OCI-LY3 (cell line): ENCODE measurements at regions not wholly inside any gene's neighbourhood (a gene's known extent, or its start where the extent isn't known, plus 50 kb on each side); places are given as distances from the start of the nearest gene placed in this dataset.

Experiments used
- H2AFZ ChIP-seq: fragments of 200-600, 300-600 bp; shearing (Covaris generic); 2 replicates; pipeline ENCODE4 v1.6.0; 2014; ENCODE audit warnings: antibody characterized with exemption, low read depth, low read length
- H3K27ac ChIP-seq: fragments of 200-600, 300-600 bp; sonication (generic); 2 replicates; pipeline ENCODE4 v1.5.1; 2014; ENCODE audit warnings: mild to moderate bottlenecking, low read length, moderate library complexity, mixed read lengths
- H3K27me3 ChIP-seq: fragments of 200-600, 300-600 bp; sonication (generic); 2 replicates; pipeline ENCODE4 v1.6.1; 2014; ENCODE audit warnings: low read depth, low read length, mixed read lengths
- H3K36me3 ChIP-seq: fragments of 200-600, 300-600 bp; sonication (generic); replicated peaks from 2 replicates; pipeline ENCODE3; 2014; ENCODE audit warnings: low read depth, low read length, mixed read lengths
- H3K4me1 ChIP-seq: fragments of 300-600, 200-600 bp; sonication (generic); 2 replicates; pipeline ENCODE4 v1.6.1; 2014; ENCODE audit warnings: low read length, mixed read lengths
- H3K4me2 ChIP-seq: fragments of 200-600, 300-600 bp; sonication (generic); 2 replicates; pipeline ENCODE4 v1.6.1; 2014; ENCODE audit warnings: low read length, mixed read lengths
- H3K4me3 ChIP-seq: fragments of 300-600, 200-600 bp; sonication (generic); 2 replicates; pipeline ENCODE4 v1.5.1; 2014; ENCODE audit warnings: antibody characterized with exemption, mild to moderate bottlenecking, low read length, moderate library complexity
- H3K79me2 ChIP-seq: fragments of 300-600, 200-600 bp; shearing (Covaris generic); 2 replicates; pipeline ENCODE4 v1.6.1; 2014; ENCODE audit warnings: mild to moderate bottlenecking, low read length, mixed read lengths
- H3K9ac ChIP-seq: fragments of 300-600, 200-600 bp; shearing (Covaris generic); 2 replicates; pipeline ENCODE4 v1.6.0; 2014; ENCODE audit warnings: mild to moderate bottlenecking, low read length, moderate library complexity
- H3K9me3 ChIP-seq: fragments of 200-600, 300-600 bp; shearing (Covaris generic); 2 replicates; pipeline ENCODE4 v1.6.1; 2014; ENCODE audit warnings: low read length, mixed read lengths; ENCODE audit not compliant: insufficient read depth
- H4K20me1 ChIP-seq: fragments of 200-600, 300-600 bp; sonication (generic); 2 replicates; pipeline ENCODE4 v1.6.1; 2016; ENCODE audit warnings: low read length, mixed read lengths; ENCODE audit not compliant: insufficient read depth
- EZH2phosphoT487 ChIP-seq: fragments of 200-600 bp; shearing (Covaris generic); IDR thresholded peaks from 2 replicates; pipeline ENCODE4 v1.6.1; 2018; ENCODE audit warnings: antibody characterized with exemption, mixed run types, low read depth
- TF ChIP-seq, protein P1 (sequence below): fragments of 200-600, 300-600 bp; sonication (generic); IDR thresholded peaks from 2 replicates; pipeline ENCODE4 v1.5.1; 2014; ENCODE audit warnings: antibody characterized with exemption, low read length, low read depth

DNA sequence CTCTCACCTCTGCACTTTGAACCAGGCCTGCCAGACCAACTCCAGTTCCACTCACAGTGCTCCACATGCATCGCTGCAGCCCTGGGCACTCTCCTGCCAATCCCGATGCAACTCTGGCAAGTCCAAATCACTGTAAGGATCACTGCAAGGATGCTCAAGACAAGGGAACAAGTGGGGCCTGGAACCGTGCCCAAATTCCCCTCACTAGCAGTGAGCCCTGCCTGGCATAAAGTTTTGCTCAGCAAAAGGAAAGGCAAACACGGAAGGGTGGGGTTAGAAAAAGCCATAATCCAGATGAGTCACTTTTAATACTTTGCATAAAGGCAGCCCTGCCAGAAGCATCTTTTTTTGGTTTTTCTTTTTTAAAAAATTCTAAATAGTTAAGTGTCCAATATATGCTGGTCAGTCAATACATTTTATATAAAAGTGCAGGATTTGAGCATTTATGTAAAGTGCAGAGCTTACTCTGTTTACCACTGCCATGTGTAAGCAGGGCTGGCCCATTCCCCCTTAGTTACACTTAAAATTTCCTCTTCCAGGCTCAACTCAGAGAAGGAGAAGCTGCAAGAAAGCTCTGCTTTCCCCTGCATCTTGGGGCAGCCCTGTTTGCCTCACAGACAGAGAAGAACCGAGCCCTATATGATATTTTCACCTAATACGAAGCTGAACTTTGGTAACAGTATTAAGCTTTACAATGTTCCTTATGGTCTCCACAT, 102.2 kb downstream of the CD47 start:
- Histone ChIP-seq H3K4me1 (peaks cover 36% of the 10 kb centered on the region), H3K4me2 (no peak overlapping the region), H3K27me3 (no peaks in the 10 kb centered on the region), H3K9ac (no peak overlapping the region), H3K9me3 (no peaks in the 10 kb centered on the region), H3K27ac (no peak overlapping the region), H4K20me1 (no peaks in the 10 kb centered on the region), H2AFZ (no peak overlapping the region), H3K4me3 (no peak overlapping the region), H3K79me2 (no peaks in the 10 kb centered on the region), H3K36me3 (no peaks in the 10 kb centered on the region)
- TF ChIP-seq EZH2phosphoT487 = no peak
- TF ChIP-seq, protein P1, sequence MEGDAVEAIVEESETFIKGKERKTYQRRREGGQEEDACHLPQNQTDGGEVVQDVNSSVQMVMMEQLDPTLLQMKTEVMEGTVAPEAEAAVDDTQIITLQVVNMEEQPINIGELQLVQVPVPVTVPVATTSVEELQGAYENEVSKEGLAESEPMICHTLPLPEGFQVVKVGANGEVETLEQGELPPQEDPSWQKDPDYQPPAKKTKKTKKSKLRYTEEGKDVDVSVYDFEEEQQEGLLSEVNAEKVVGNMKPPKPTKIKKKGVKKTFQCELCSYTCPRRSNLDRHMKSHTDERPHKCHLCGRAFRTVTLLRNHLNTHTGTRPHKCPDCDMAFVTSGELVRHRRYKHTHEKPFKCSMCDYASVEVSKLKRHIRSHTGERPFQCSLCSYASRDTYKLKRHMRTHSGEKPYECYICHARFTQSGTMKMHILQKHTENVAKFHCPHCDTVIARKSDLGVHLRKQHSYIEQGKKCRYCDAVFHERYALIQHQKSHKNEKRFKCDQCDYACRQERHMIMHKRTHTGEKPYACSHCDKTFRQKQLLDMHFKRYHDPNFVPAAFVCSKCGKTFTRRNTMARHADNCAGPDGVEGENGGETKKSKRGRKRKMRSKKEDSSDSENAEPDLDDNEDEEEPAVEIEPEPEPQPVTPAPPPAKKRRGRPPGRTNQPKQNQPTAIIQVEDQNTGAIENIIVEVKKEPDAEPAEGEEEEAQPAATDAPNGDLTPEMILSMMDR = no peak

DNA sequence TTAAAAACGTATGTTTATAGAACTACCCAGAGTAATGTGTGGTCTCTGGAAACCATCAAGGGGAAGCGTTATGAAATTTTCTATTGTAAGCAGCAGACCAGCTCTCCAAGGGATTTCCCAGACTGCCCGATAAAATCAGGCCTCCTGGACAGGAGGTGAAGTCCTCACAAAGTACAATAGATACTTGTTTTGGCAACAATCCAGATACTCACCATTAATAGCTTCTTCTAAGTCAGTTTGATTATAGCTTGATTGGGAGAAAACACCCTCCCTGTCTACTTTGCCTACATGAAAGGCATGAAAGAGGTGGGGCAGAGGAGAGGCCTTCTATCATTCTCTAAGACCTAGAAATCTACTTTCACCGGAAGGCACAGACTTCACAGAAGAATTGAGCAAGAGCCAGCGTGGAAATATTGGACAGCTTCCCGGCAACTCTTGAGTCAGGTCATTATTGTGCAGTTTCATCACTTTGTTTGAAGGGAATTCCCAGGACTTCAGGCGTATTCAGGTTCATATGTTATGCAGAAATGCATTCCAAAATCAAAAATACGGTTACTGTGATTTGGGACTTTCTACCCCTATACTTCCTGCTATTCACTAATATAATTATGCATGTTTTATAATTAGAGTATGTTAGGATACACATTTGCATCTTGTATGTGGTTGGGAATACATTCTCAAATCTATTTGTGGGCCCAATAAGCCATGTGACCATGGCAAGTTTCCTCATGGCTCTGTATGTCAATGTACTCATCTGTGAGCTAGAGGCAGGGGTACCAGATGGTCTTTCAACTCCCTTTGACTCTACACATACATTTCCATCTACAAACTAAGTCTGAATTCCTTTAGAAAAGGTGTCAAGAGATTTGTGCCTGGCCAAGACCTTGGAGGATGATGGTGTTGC, 103.5 kb downstream of the CD47 start:
- no peak overlapping the region for H3K4me2 ChIP-seq
- TF ChIP-seq EZH2phosphoT487 = no peak
- TF ChIP-seq, protein P1 = no peak
- no peak overlapping the region for H3K27ac ChIP-seq
- H3K9ac ChIP-seq = no peak overlapping the region
- H4K20me1 ChIP-seq = no peaks in the 10 kb centered on the region
- no peak overlapping the region for H3K4me3 ChIP-seq
- no peaks in the 10 kb centered on the region for H3K9me3 ChIP-seq
- H3K27me3 ChIP-seq = no peaks in the 10 kb centered on the region
- H3K4me1 ChIP-seq = peaks cover 28% of the 10 kb centered on the region
- H2AFZ ChIP-seq = no peak overlapping the region
- no peaks in the 10 kb centered on the region for H3K36me3 ChIP-seq
- no peaks in the 10 kb centered on the region for H3K79me2 ChIP-seq

DNA sequence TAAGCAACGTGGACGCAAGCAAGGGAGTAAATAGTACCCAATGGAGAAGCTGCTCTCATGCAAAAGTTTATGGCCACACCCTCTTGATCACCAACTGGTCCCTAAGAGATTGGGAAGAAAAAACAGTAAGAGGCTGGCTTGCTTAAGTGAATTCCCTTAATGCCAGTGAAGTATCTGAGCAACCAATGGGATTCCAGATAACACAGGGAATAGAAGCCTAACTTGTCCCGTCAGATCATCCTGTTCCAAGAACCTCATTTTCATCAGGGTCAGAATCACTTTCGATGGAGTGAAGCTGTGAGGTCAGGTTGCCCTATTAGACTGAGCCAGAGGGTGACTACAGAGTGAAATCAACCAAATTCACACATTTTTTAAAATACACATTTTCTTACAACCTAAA, 104.3 kb downstream of the CD47 start:
- Histone ChIP-seq H3K4me3 (no peak overlapping the region), H3K9me3 (no peaks in the 10 kb centered on the region), H3K36me3 (no peaks in the 10 kb centered on the region), H3K27me3 (no peaks in the 10 kb centered on the region), H3K9ac (no peak overlapping the region), H3K4me2 (no peak overlapping the region), H4K20me1 (no peaks in the 10 kb centered on the region), H2AFZ (no peak overlapping the region), H3K79me2 (no peaks in the 10 kb centered on the region), H3K27ac (no peak overlapping the region), H3K4me1 (peaks cover 28% of the 10 kb centered on the region)
- TF ChIP-seq EZH2phosphoT487 = no peak
- TF ChIP-seq, protein P1 = no peak

DNA sequence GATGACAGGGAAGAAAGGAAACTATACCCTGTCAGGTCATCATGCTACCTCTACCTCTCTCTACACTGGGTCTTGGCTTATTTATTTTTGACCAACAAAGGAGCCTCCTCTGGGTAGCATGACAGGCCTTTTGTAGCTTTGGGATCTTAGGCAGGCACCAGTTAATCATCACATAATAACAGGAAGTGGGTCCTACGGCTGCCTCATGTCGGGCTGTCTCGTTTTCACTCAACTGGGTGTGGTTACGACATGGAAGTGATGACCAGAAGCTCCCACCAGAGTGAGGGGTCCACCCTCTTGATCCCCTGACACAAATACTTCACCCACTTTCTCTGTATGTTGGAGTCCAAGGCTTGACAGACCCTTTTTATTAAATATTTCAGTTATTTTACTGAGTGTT, 105.3 kb downstream of the CD47 start:
- Histone ChIP-seq H3K4me2 (peak overlapping the region; percentile 69), H3K36me3 (no peaks in the 10 kb centered on the region), H2AFZ (peak overlapping the region; percentile 53), H3K79me2 (no peaks in the 10 kb centered on the region), H3K9me3 (no peaks in the 10 kb centered on the region), H3K4me1 (peaks cover 28% of the 10 kb centered on the region), H4K20me1 (no peaks in the 10 kb centered on the region), H3K4me3 (peak overlapping the region; percentile 39), H3K27me3 (no peaks in the 10 kb centered on the region), H3K9ac (peak overlapping the region; percentile 28; the same call in 1 of the 2 replicates), H3K27ac (peak overlapping the region; percentile 36)
- TF ChIP-seq, protein P1 = no peak
- no peak for TF ChIP-seq EZH2phosphoT487
